OCI-LY7 (cell line): ENCODE measurements at regions not wholly inside any gene's neighbourhood (a gene's known extent, or its start where the extent isn't known, plus 50 kb on each side); places are given as distances from the start of the nearest gene placed in this dataset.

ENCODE experiments used
- BruUV-seq: library from RNA; stranded (reverse); fragments of 400-500 nt; replicated peaks from 2 replicates; lab custom pipeline; 2021; lab: Mats Ljungman, UMichigan
- CTCF ChIA-PET: fragments of 300-600 bp; sonication (Branson Sonifier 250); formaldehyde crosslinking; loops from one replicate; lab custom pipeline; 2022; ENCODE audit warnings: antibody characterized with exemption; ENCODE audit not compliant: unreplicated experiment; lab: Charles Lee
- POLR2A ChIA-PET: fragments of 300-600 bp; sonication (Branson Sonifier 250); formaldehyde crosslinking; loops from one replicate; lab custom pipeline; 2022; ENCODE audit warnings: antibody characterized with exemption; lab: Charles Lee
- DNase-seq: peaks from one replicate; pipeline ENCODE4 v3.0.0-alpha.2; 2015; ENCODE audit warnings: low spot score
- H2AFZ ChIP-seq: fragments of 200-600 bp; sonication (generic), shearing (Covaris generic); 2 replicates; pipeline ENCODE4 v1.6.1; 2014; ENCODE audit warnings: mild to moderate bottlenecking, antibody characterized with exemption, low read length, moderate library complexity
- H3K27ac ChIP-seq: fragments of 200-600 bp; sonication (generic); 2 replicates; pipeline ENCODE4 v1.5.1; 2014; ENCODE audit warnings: mixed run types, low read depth, mild to moderate bottlenecking, moderate library complexity, low read length, inconsistent platforms; ENCODE audit not compliant: poor library complexity, severe bottlenecking
- H3K36me3 ChIP-seq: fragments of 200-600 bp; sonication (generic); 2 replicates; pipeline ENCODE4 v1.6.1; 2014; ENCODE audit warnings: mild to moderate bottlenecking, antibody characterized with exemption, low read length, moderate library complexity, mixed read lengths; ENCODE audit not compliant: insufficient read depth
- H3K4me1 ChIP-seq: fragments of 200-600 bp; sonication (generic); 2 replicates; pipeline ENCODE4 v1.5.1; 2014; ENCODE audit warnings: mild to moderate bottlenecking, low read length; ENCODE audit not compliant: insufficient read depth, poor library complexity, severe bottlenecking
- H3K4me2 ChIP-seq: fragments of 200-600 bp; sonication (generic); 2 replicates; pipeline ENCODE4 v1.6.1; 2014; ENCODE audit warnings: mild to moderate bottlenecking, low read length
- H3K4me3 ChIP-seq: fragments of 200-600 bp; sonication (generic); 2 replicates; pipeline ENCODE4 v1.5.1; 2014; ENCODE audit warnings: mild to moderate bottlenecking, low read depth, low read length; ENCODE audit not compliant: poor library complexity, severe bottlenecking
- H3K79me2 ChIP-seq: fragments of 200-600 bp; sonication (generic); 2 replicates; pipeline ENCODE4 v1.6.1; 2016; ENCODE audit warnings: low read depth, mild to moderate bottlenecking, low read length, moderate library complexity, mixed read lengths; ENCODE audit not compliant: insufficient read depth
- H3K9me2 ChIP-seq: fragments of 200-600 bp; sonication (generic); 2 replicates; pipeline ENCODE4 v1.6.1; 2016; ENCODE audit warnings: mild to moderate bottlenecking, low read length, mixed read lengths; ENCODE audit not compliant: insufficient read depth
- H3K9me3 ChIP-seq: fragments of 200-600 bp; sonication (generic); 2 replicates; pipeline ENCODE4 v1.6.1; 2014; ENCODE audit warnings: mild to moderate bottlenecking, mixed run types, low read length, mixed read lengths
- H4K20me1 ChIP-seq: fragments of 200-600 bp; sonication (generic); 2 replicates; pipeline ENCODE4 v1.6.1; 2014; ENCODE audit warnings: mild to moderate bottlenecking, antibody characterized with exemption, low read length, moderate library complexity, mixed read lengths; ENCODE audit not compliant: insufficient read depth
- CTCF ChIP-seq: fragments of 200-600 bp; sonication (generic); conservative IDR thresholded peaks from 2 replicates; pipeline ENCODE4 v1.5.1; 2014; ENCODE audit warnings: mild to moderate bottlenecking, antibody characterized with exemption, low read length, moderate library complexity, mixed read lengths
- EZH2phosphoT487 ChIP-seq: fragments of 200-600 bp; sonication (generic); IDR thresholded peaks from 2 replicates; pipeline ENCODE4 v1.6.1; 2018; ENCODE audit warnings: low read depth, borderline replicate concordance, mild to moderate bottlenecking, mixed run types, antibody characterized with exemption, low read length, moderate library complexity, mixed read lengths
- intact Hi-C: fragments of 100-400 bp; cut with micrococcal nuclease; formaldehyde crosslinking; loops from one replicate; pipeline ENCODE4 v1.10.0; 2022; ENCODE audit not compliant: unreplicated experiment

- Histone ChIP-seq H3K4me1 (no peaks in the 10 kb centered on the region), H3K79me2 (no peaks in the 10 kb centered on the region), H4K20me1 (no peaks in the 10 kb centered on the region; the same call in 1 of the 2 replicates), H3K27ac (no peak overlapping the region), H3K9me3 (no peaks in the 10 kb centered on the region), H3K36me3 (no peaks in the 10 kb centered on the region), H2AFZ (no peak overlapping the region), H3K4me3 (no peak overlapping the region), H3K9me2 (no peaks in the 10 kb centered on the region), H3K4me2 (no peak overlapping the region)
- intact Hi-C loops = no loop called here
- ChIA-PET CTCF (no interaction called here), POLR2A (no interaction called here)
- no peak for DNase-seq
- no TSS peak for BruUV-seq
- TF ChIP-seq EZH2phosphoT487 = no peak
- TF ChIP-seq CTCF = no peak
These were observed 82.6 kb upstream of the WIPF1 start for GRCh38 chr2:174680221-174680620.

GRCh38 chr2:174678395-174678794, 80.8 kb upstream of the WIPF1 start:
- H3K4me1 ChIP-seq = no peaks in the 10 kb centered on the region
- H3K9me2 ChIP-seq = no peaks in the 10 kb centered on the region
- no peak overlapping the region for H3K4me3 ChIP-seq
- CTCF ChIA-PET = no interaction called here
- H3K27ac ChIP-seq = no peak overlapping the region
- DNase-seq = no peak
- H3K4me2 ChIP-seq = no peak overlapping the region
- H3K36me3 ChIP-seq = no peaks in the 10 kb centered on the region
- H3K9me3 ChIP-seq = no peaks in the 10 kb centered on the region
- TF ChIP-seq EZH2phosphoT487 = no peak
- TF ChIP-seq CTCF = no peak
- BruUV-seq = no TSS peak
- intact Hi-C loops = no loop called here
- no peak overlapping the region for H2AFZ ChIP-seq
- no peaks in the 10 kb centered on the region; the same call in 1 of the 2 replicates for H4K20me1 ChIP-seq
- no peaks in the 10 kb centered on the region for H3K79me2 ChIP-seq
- POLR2A ChIA-PET = interaction anchor here (0.5 to 2.3 kb wide), 3 partner anchors 9 to 646 kb away, joined by 3 to 7 read pairs (median 4); no protein-coding TSS in a partner anchor

GRCh38 chr2:174675615-174676014, 78.0 kb upstream of the WIPF1 start:
- CTCF ChIA-PET = no interaction called here

More at GRCh38 chr2:174675615-174676014, 78.0 kb upstream of the WIPF1 start:
- H3K9me3 ChIP-seq = 0 out of 2 replicates have a peak, but pooled peaks cover 5% of the 10 kb centered on the region
- no peaks in the 10 kb centered on the region for H4K20me1 ChIP-seq
- BruUV-seq = no TSS peak
- H3K4me3 ChIP-seq = no peak overlapping the region
- H3K79me2 ChIP-seq = no peaks in the 10 kb centered on the region
- H3K36me3 ChIP-seq = no peaks in the 10 kb centered on the region
- DNase-seq = no peak
- POLR2A ChIA-PET = no interaction called here
- H2AFZ ChIP-seq = no peak overlapping the region
- intact Hi-C loops = no loop called here
- TF ChIP-seq CTCF (no peak), EZH2phosphoT487 (no peak)
- H3K4me1 ChIP-seq = no peaks in the 10 kb centered on the region
- H3K27ac ChIP-seq = no peak overlapping the region
- no peak overlapping the region for H3K4me2 ChIP-seq
- no peaks in the 10 kb centered on the region for H3K9me2 ChIP-seq
